H9 (cell line): ENCODE measurements at regions not wholly inside any gene's neighbourhood (a gene's known extent, or its start where the extent isn't known, plus 50 kb on each side); places are given as distances from the start of the nearest gene placed in this dataset.

Experiments used
- DNase-seq: peaks from one replicate; pipeline ENCODE4 v3.0.0-alpha.2; 2017
- H2AFZ ChIP-seq: one replicate; pipeline ENCODE4 v1.6.1; 2013; ENCODE audit warnings: mild to moderate bottlenecking, low read length, control low read depth, moderate library complexity
- H2AK5ac ChIP-seq: 2 replicates; pipeline ENCODE4 v1.6.1; 2013; ENCODE audit warnings: low read length, control low read depth, mixed read lengths; ENCODE audit not compliant: insufficient read length
- H2BK120ac ChIP-seq: one replicate; pipeline ENCODE4 v1.6.1; 2013; ENCODE audit warnings: low read depth, mild to moderate bottlenecking, low read length, control low read depth, inconsistent platforms; ENCODE audit not compliant: poor library complexity, severe bottlenecking
- H2BK12ac ChIP-seq: 2 replicates; pipeline ENCODE4 v1.6.1; 2013; ENCODE audit warnings: low read length, control low read depth, mixed read lengths, low read depth; ENCODE audit not compliant: insufficient read length
- H2BK15ac ChIP-seq: 2 replicates; pipeline ENCODE4 v1.6.1; 2013; ENCODE audit warnings: low read depth, low read length, control low read depth
- H2BK20ac ChIP-seq: one replicate; pipeline ENCODE4 v1.6.1; 2013; ENCODE audit warnings: low read depth, mild to moderate bottlenecking, low read length, control low read depth, inconsistent platforms; ENCODE audit not compliant: poor library complexity, severe bottlenecking
- H2BK5ac ChIP-seq: 2 replicates; pipeline ENCODE4 v1.6.1; 2013; ENCODE audit warnings: low read length, control low read depth, mixed read lengths; ENCODE audit not compliant: insufficient read length
- H3K14ac ChIP-seq: 2 replicates; pipeline ENCODE4 v1.6.1; 2013; ENCODE audit warnings: low read length, control low read depth; ENCODE audit not compliant: insufficient read depth
- H3K18ac ChIP-seq: 2 replicates; pipeline ENCODE4 v1.6.1; 2013; ENCODE audit warnings: low read depth, mild to moderate bottlenecking, mixed read lengths, low read length, control low read depth; ENCODE audit not compliant: insufficient read length
- H3K23ac ChIP-seq: 2 replicates; pipeline ENCODE4 v1.6.1; 2013; ENCODE audit warnings: low read length, control low read depth, mixed read lengths, low read depth; ENCODE audit not compliant: insufficient read length
- H3K23me2 ChIP-seq: 2 replicates; pipeline ENCODE4 v1.6.1; 2013; ENCODE audit warnings: low read depth, mild to moderate bottlenecking, mixed read lengths, low read length, control low read depth; ENCODE audit not compliant: insufficient read length, poor library complexity, severe bottlenecking
- H3K27ac ChIP-seq: 2 replicates; pipeline ENCODE4 v1.5.1; 2013; ENCODE audit warnings: low read length, control low read depth, mixed read lengths, low read depth; ENCODE audit not compliant: insufficient read length
- H3K27me3 ChIP-seq: 2 replicates; pipeline ENCODE4 v1.6.1; 2013; ENCODE audit warnings: low read length, control low read depth, inconsistent platforms; ENCODE audit not compliant: insufficient read depth
- H3K4ac ChIP-seq: 2 replicates; pipeline ENCODE4 v1.6.1; 2013; ENCODE audit warnings: low read depth, mild to moderate bottlenecking, control low read depth, inconsistent platforms, low read length, moderate library complexity
- H3K4me1 ChIP-seq: 2 replicates; pipeline ENCODE4 v1.6.1; 2013; ENCODE audit warnings: low read length, control low read depth, inconsistent platforms; ENCODE audit not compliant: insufficient read depth
- H3K4me2 ChIP-seq: 2 replicates; pipeline ENCODE4 v1.6.1; 2013; ENCODE audit warnings: low read length, control low read depth, mixed read lengths; ENCODE audit not compliant: insufficient read length, insufficient read depth
- H3K56ac ChIP-seq: 2 replicates; pipeline ENCODE4 v1.6.1; 2013; ENCODE audit warnings: low read depth, mild to moderate bottlenecking, mixed read lengths, low read length, control low read depth; ENCODE audit not compliant: insufficient read length
- H3K79me1 ChIP-seq: 2 replicates; pipeline ENCODE4 v1.6.1; 2013; ENCODE audit warnings: low read depth, mild to moderate bottlenecking, moderate library complexity, low read length, control low read depth, inconsistent platforms; ENCODE audit not compliant: insufficient read depth, poor library complexity, severe bottlenecking
- H3K79me2 ChIP-seq: 2 replicates; pipeline ENCODE4 v1.6.1; 2013; ENCODE audit warnings: low read length, control low read depth, inconsistent platforms; ENCODE audit not compliant: insufficient read depth
- H3K9ac ChIP-seq: 2 replicates; pipeline ENCODE4 v1.6.1; 2013; ENCODE audit warnings: low read length, control low read depth, mixed read lengths; ENCODE audit not compliant: insufficient read length; ENCODE audit errors: extremely low read depth
- H3K9me3 ChIP-seq: one replicate; pipeline ENCODE4 v1.6.1; 2013; ENCODE audit warnings: low read depth, low read length, inconsistent platforms; ENCODE audit not compliant: control insufficient read depth
- H3T11ph ChIP-seq: one replicate; pipeline ENCODE4 v1.6.1; 2013; ENCODE audit warnings: mild to moderate bottlenecking, low read length, control low read depth, inconsistent platforms
- H4K20me1 ChIP-seq: one replicate; pipeline ENCODE4 v1.6.1; 2013; ENCODE audit not compliant: control insufficient read depth, insufficient read length, insufficient read depth
- H4K5ac ChIP-seq: 2 replicates; pipeline ENCODE4 v1.6.1; 2013; ENCODE audit warnings: low read depth, mild to moderate bottlenecking, mixed read lengths, low read length, control low read depth; ENCODE audit not compliant: insufficient read length
- H4K8ac ChIP-seq: replicated peaks from 2 replicates; pipeline ENCODE4 v1.6.1; 2013; ENCODE audit warnings: low read length, control low read depth, mixed read lengths, low read depth; ENCODE audit not compliant: insufficient read length
- H4K91ac ChIP-seq: 2 replicates; pipeline ENCODE4 v1.6.1; 2013; ENCODE audit warnings: low read depth, mild to moderate bottlenecking, moderate library complexity, mixed read lengths, low read length, control low read depth; ENCODE audit not compliant: insufficient read length
- H3K27ac Mint-ChIP-seq, 3 experiments: 2 replicates in 2 of 3; 3 replicates in 1 of 3; pipeline ENCODE4 v1.8.0; 2020 to 2021; ENCODE audit warnings: mixed read lengths in 3 of 3, mild to moderate bottlenecking in 1 of 3, moderate library complexity in 1 of 3
- H3K27me3 Mint-ChIP-seq: 2 replicates; pipeline ENCODE4 v1.8.0; 2021; ENCODE audit warnings: low read depth, mild to moderate bottlenecking, moderate library complexity, mixed read lengths
- H3K36me3 Mint-ChIP-seq, 3 experiments: 2 replicates in 2 of 3; 3 replicates in 1 of 3; pipeline ENCODE4 v1.8.0; 2020 to 2021; ENCODE audit warnings: low read depth in 3 of 3, mixed read lengths in 3 of 3; ENCODE audit not compliant: insufficient read depth in 1 of 3
- H3K4me1 Mint-ChIP-seq, 2 experiments: 2 replicates each; pipeline ENCODE4 v1.8.0; 2020; ENCODE audit warnings: mixed read lengths in 2 of 2
- H3K4me3 Mint-ChIP-seq, 2 experiments: 2 replicates in 1 of 2; 3 replicates in 1 of 2; pipeline ENCODE4 v1.8.0; 2020 to 2021; ENCODE audit warnings: mild to moderate bottlenecking in 2 of 2, mixed read lengths in 2 of 2, moderate library complexity in 1 of 2
- H3K9me3 Mint-ChIP-seq, 2 experiments: 2 replicates in 1 of 2; 3 replicates in 1 of 2; pipeline ENCODE4 v1.8.0; 2020; ENCODE audit warnings: mild to moderate bottlenecking in 2 of 2, mixed read lengths in 2 of 2, moderate library complexity in 1 of 2
- WGBS: extraction: QIAGEN DNeasy Blood & Tissue Kit; methylation state at CpG from one replicate; pipeline ENCODE4 v1.1.7; 2013; ENCODE audit warnings: missing lambda C conversion rate, low lambda C conversion rate, mixed read lengths; ENCODE audit not compliant: insufficient read length; ENCODE audit errors: extremely low coverage; 5-methylcytosine and 5-hydroxymethylcytosine counted together
- TF ChIP-seq, protein P1 (sequence below): fragments of 200-600 bp; sonication (generic); conservative IDR thresholded peaks from 3 replicates; pipeline ENCODE4 v1.8.0; 2021; ENCODE audit warnings: antibody characterized with exemption, mild to moderate bottlenecking

DNA sequence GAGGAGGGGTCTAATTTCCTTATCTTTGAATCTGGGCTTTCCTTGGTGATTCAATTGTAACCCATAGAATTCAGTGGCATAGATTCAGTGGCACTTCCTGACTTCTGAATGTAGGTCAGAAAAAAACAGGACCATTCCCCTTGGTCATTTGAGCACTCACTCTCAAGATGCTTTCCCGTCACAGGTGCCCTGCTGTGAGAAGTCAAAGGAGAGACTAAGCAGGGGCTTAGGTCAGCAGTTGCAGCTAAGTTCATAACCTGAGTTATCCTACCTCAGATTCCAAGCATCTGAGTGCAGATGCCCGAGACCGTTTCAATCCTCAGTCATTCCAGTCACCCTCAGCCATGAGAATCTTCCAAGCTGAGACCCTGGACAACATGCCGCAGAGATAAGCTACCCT, 506.6 kb downstream of the FRK start:
- no CpG with 5 or more reads among the region's 4 CpGs for WGBS
- no peaks in the 10 kb centered on the region for H3K23me2 ChIP-seq
- H3K14ac ChIP-seq, result no peak overlapping the region
- H3K27ac Mint-ChIP-seq, result no peak overlapping the region
- H2BK20ac ChIP-seq, result no peak overlapping the region
- no peaks in the 10 kb centered on the region for H3K9me3 Mint-ChIP-seq
- no peaks in the 10 kb centered on the region for H3K9me3 ChIP-seq
- H3K9ac ChIP-seq, result no peak overlapping the region
- H3K36me3 Mint-ChIP-seq, result no peaks in the 10 kb centered on the region
- H4K20me1 ChIP-seq, result no peaks in the 10 kb centered on the region
- no peak overlapping the region for H2BK120ac ChIP-seq
- no peaks in the 10 kb centered on the region for H3K79me2 ChIP-seq
- no peak overlapping the region for H3K27ac ChIP-seq
- H3K23ac ChIP-seq, result no peak overlapping the region
- H3K27me3 Mint-ChIP-seq, result peaks cover 20% of the 10 kb centered on the region
- H2BK5ac ChIP-seq, result no peak overlapping the region
- TF ChIP-seq, protein P1, sequence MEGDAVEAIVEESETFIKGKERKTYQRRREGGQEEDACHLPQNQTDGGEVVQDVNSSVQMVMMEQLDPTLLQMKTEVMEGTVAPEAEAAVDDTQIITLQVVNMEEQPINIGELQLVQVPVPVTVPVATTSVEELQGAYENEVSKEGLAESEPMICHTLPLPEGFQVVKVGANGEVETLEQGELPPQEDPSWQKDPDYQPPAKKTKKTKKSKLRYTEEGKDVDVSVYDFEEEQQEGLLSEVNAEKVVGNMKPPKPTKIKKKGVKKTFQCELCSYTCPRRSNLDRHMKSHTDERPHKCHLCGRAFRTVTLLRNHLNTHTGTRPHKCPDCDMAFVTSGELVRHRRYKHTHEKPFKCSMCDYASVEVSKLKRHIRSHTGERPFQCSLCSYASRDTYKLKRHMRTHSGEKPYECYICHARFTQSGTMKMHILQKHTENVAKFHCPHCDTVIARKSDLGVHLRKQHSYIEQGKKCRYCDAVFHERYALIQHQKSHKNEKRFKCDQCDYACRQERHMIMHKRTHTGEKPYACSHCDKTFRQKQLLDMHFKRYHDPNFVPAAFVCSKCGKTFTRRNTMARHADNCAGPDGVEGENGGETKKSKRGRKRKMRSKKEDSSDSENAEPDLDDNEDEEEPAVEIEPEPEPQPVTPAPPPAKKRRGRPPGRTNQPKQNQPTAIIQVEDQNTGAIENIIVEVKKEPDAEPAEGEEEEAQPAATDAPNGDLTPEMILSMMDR, result no peak
- peak; percentile 27 for DNase-seq
- H2AFZ ChIP-seq, result no peak overlapping the region
- no peak overlapping the region for H3K4me3 Mint-ChIP-seq
- H3K27me3 ChIP-seq, result no peaks in the 10 kb centered on the region
- H2BK12ac ChIP-seq, result no peak overlapping the region
- no peak overlapping the region for H4K5ac ChIP-seq
- H4K91ac ChIP-seq, result no peak overlapping the region
- H3K56ac ChIP-seq, result no peak overlapping the region
- H3K79me1 ChIP-seq, result no peaks in the 10 kb centered on the region
- H2AK5ac ChIP-seq, result no peak overlapping the region
- no peaks in the 10 kb centered on the region for H3K4me1 ChIP-seq
- H3K4ac ChIP-seq, result no peak overlapping the region
- H3K18ac ChIP-seq, result no peak overlapping the region
- H2BK15ac ChIP-seq, result no peak overlapping the region
- no peak overlapping the region for H4K8ac ChIP-seq
- H3K4me1 Mint-ChIP-seq, result peaks cover 5% of the 10 kb centered on the region in 2 experiments
- H3K4me2 ChIP-seq, result no peak overlapping the region
- no peak overlapping the region for H3T11ph ChIP-seq
